ENCODE measurements at regions not wholly inside any gene's neighbourhood (a gene's known extent, or its start where the extent isn't known, plus 50 kb on each side); places are given as distances from the start of the nearest gene placed in this dataset.

GRCh38 chr11:13166036-13166435, 111.6 kb upstream of the BMAL1 start (continued):
- TF ChIP-seq GTF2F1 (IDR thresholded peaks at IDR 0.05; ENCODE audit: borderline replicate concordance, low read depth, low read length) (no peak), TBP (IDR thresholded peaks at IDR 0.05; ENCODE audit: low read depth, low read length) (no peak), SP1 (IDR thresholded peaks at IDR 0.05; ENCODE audit: low read depth, low read length) (no peak)
